ENCODE measurements at regions not wholly inside any gene's neighbourhood (a gene's known extent, or its start where the extent isn't known, plus 50 kb on each side); places are given as distances from the start of the nearest gene placed in this dataset.
A peak's percentile ranks its signal among the peaks of the same experiment; 100 is the strongest.

GRCh38 chr22:26825960-26826935 lies 168.9 kb downstream of the MIAT start:
- Histone ChIP-seq H3K4me2 (ENCODE audit: insufficient read depth, low read length, poor library complexity, severe bottlenecking) (no peak overlapping the region), H2AFZ (ENCODE audit: low read length) (no peak overlapping the region), H3K14ac (ENCODE audit: low read length) (no peak overlapping the region), H3K23ac (ENCODE audit: low read depth, low read length, poor library complexity) (no peak overlapping the region), H3K27ac (replicated peaks; ENCODE audit: low read length) (no peak overlapping the region), H4K8ac (ENCODE audit: low read depth, low read length) (no peak overlapping the region), H3K18ac (ENCODE audit: low read length) (no peak overlapping the region), H3K9me3 (replicated peaks in 1 of 2; ENCODE audit: control insufficient read depth in 2 of 2, insufficient read depth in 1 of 2, low read depth in 1 of 2, low read length in 2 of 2) (no peaks in the 10 kb centered on the region), H3K4me1 (ENCODE audit: control insufficient read depth in 2 of 2, insufficient read depth in 1 of 2, low read depth in 1 of 2, low read length in 2 of 2) (peaks cover 5 to 12% of the 10 kb centered on the region in 2 donors), H2BK12ac (ENCODE audit: low read length) (no peak overlapping the region), H3K9ac (ENCODE audit: low read depth, low read length, poor library complexity) (no peak overlapping the region), H2BK120ac (ENCODE audit: low read depth, low read length) (no peak overlapping the region), H4K91ac (ENCODE audit: low read depth, low read length, poor library complexity) (no peak overlapping the region), H3K4me3 (ENCODE audit: low read length in 2 of 2) (no peak overlapping the region), H2BK15ac (ENCODE audit: low read length) (no peak overlapping the region), H3K36me3 (replicated peaks in 1 of 2; ENCODE audit: control insufficient read depth in 2 of 2, insufficient read depth in 2 of 2, low read length in 2 of 2) (no peaks in the 10 kb centered on the region), H2BK5ac (ENCODE audit: low read length) (no peak overlapping the region), H3K27me3 (ENCODE audit: control insufficient read depth in 3 of 3, insufficient read depth in 3 of 3, low read depth in 1 of 3, low read length in 3 of 3) (no peaks in the 10 kb centered on the region), H3K79me1 (ENCODE audit: low read depth, low read length) (no peaks in the 10 kb centered on the region), H2AK5ac (ENCODE audit: low read depth, low read length) (no peak overlapping the region), H3K4ac (ENCODE audit: low read length) (no peak overlapping the region)
- no peak for DNase-seq (ENCODE audit: low spot score)
- 100% methylated on average over 2 of the region's 10 CpGs; no CpG with 5 or more reads in 1 of the 2 donors for WGBS, 2 donors (ENCODE audit: extremely low coverage in 2 of 2, insufficient read length in 2 of 2, insufficient replicate concordance in 1 of 2)

GRCh38 chr22:26827611-26828010 lies 170.2 kb downstream of the MIAT start:
- H2BK12ac ChIP-seq (ENCODE audit: low read length), result no peak overlapping the region
- no peak overlapping the region for H3K4ac ChIP-seq (ENCODE audit: low read length)
- H3K4me2 ChIP-seq (ENCODE audit: insufficient read depth, low read length, poor library complexity, severe bottlenecking), result no peak overlapping the region
- no CpG with 5 or more reads among the region's 4 CpGs for WGBS, 2 donors (ENCODE audit: extremely low coverage in 2 of 2, insufficient read length in 2 of 2, insufficient replicate concordance in 1 of 2)
- H2AK5ac ChIP-seq (ENCODE audit: low read depth, low read length), result no peak overlapping the region
- H3K9me3 ChIP-seq (replicated peaks in 1 of 2; ENCODE audit: control insufficient read depth in 2 of 2, insufficient read depth in 1 of 2, low read depth in 1 of 2, low read length in 2 of 2), result no peaks in the 10 kb centered on the region
- no peak overlapping the region for H2AFZ ChIP-seq (ENCODE audit: low read length)
- H3K14ac ChIP-seq (ENCODE audit: low read length), result no peak overlapping the region
- H2BK120ac ChIP-seq (ENCODE audit: low read depth, low read length), result no peak overlapping the region
- no peak overlapping the region for H2BK5ac ChIP-seq (ENCODE audit: low read length)
- no peaks in the 10 kb centered on the region for H3K79me1 ChIP-seq (ENCODE audit: low read depth, low read length)
- no peak overlapping the region for H3K4me3 ChIP-seq (ENCODE audit: low read length in 2 of 2)
- H3K23ac ChIP-seq (ENCODE audit: low read depth, low read length, poor library complexity), result no peak overlapping the region
- H3K18ac ChIP-seq (ENCODE audit: low read length), result no peak overlapping the region
- no peak overlapping the region for H4K8ac ChIP-seq (ENCODE audit: low read depth, low read length)
- DNase-seq (ENCODE audit: low spot score), result no peak
- no peak overlapping the region for H3K9ac ChIP-seq (ENCODE audit: low read depth, low read length, poor library complexity)
- no peaks in the 10 kb centered on the region for H3K27me3 ChIP-seq (ENCODE audit: control insufficient read depth in 3 of 3, insufficient read depth in 3 of 3, low read depth in 1 of 3, low read length in 3 of 3)
- H3K36me3 ChIP-seq (replicated peaks in 1 of 2; ENCODE audit: control insufficient read depth in 2 of 2, insufficient read depth in 2 of 2, low read length in 2 of 2), result no peaks in the 10 kb centered on the region
- H3K4me1 ChIP-seq (ENCODE audit: control insufficient read depth in 2 of 2, insufficient read depth in 1 of 2, low read depth in 1 of 2, low read length in 2 of 2), result peaks cover 5 to 12% of the 10 kb centered on the region in 2 donors
- H2BK15ac ChIP-seq (ENCODE audit: low read length), result no peak overlapping the region
- no peak overlapping the region for H3K27ac ChIP-seq (replicated peaks; ENCODE audit: low read length)
- H4K91ac ChIP-seq (ENCODE audit: low read depth, low read length, poor library complexity), result no peak overlapping the region

GRCh38 chr22:26828311-26828710 lies 170.9 kb downstream of the MIAT start:
- Histone ChIP-seq H2BK120ac (ENCODE audit: low read depth, low read length) (no peak overlapping the region), H4K8ac (ENCODE audit: low read depth, low read length) (no peak overlapping the region), H3K14ac (ENCODE audit: low read length) (no peak overlapping the region), H3K18ac (ENCODE audit: low read length) (peak overlapping the region; percentile 11), H4K91ac (ENCODE audit: low read depth, low read length, poor library complexity) (no peak overlapping the region), H2BK12ac (ENCODE audit: low read length) (no peak overlapping the region), H3K79me1 (ENCODE audit: low read depth, low read length) (no peaks in the 10 kb centered on the region), H3K27me3 (ENCODE audit: control insufficient read depth in 3 of 3, insufficient read depth in 3 of 3, low read depth in 1 of 3, low read length in 3 of 3) (no peaks in the 10 kb centered on the region), H3K4me1 (ENCODE audit: control insufficient read depth in 2 of 2, insufficient read depth in 1 of 2, low read depth in 1 of 2, low read length in 2 of 2) (peaks cover 5 to 12% of the 10 kb centered on the region in 2 donors), H3K9me3 (replicated peaks in 1 of 2; ENCODE audit: control insufficient read depth in 2 of 2, insufficient read depth in 1 of 2, low read depth in 1 of 2, low read length in 2 of 2) (no peaks in the 10 kb centered on the region), H2AFZ (ENCODE audit: low read length) (no peak overlapping the region), H2BK5ac (ENCODE audit: low read length) (no peak overlapping the region), H3K23ac (ENCODE audit: low read depth, low read length, poor library complexity) (no peak overlapping the region), H3K4me3 (ENCODE audit: low read length in 2 of 2) (no peak overlapping the region), H3K4me2 (ENCODE audit: insufficient read depth, low read length, poor library complexity, severe bottlenecking) (no peak overlapping the region), H2AK5ac (ENCODE audit: low read depth, low read length) (no peak overlapping the region), H3K27ac (replicated peaks; ENCODE audit: low read length) (no peak overlapping the region), H3K9ac (ENCODE audit: low read depth, low read length, poor library complexity) (no peak overlapping the region), H3K4ac (ENCODE audit: low read length) (no peak overlapping the region), H2BK15ac (ENCODE audit: low read length) (no peak overlapping the region), H3K36me3 (replicated peaks in 1 of 2; ENCODE audit: control insufficient read depth in 2 of 2, insufficient read depth in 2 of 2, low read length in 2 of 2) (no peaks in the 10 kb centered on the region)
- DNase-seq (ENCODE audit: low spot score), result no peak
- no CpG with 5 or more reads among the region's 3 CpGs for WGBS, 2 donors (ENCODE audit: extremely low coverage in 2 of 2, insufficient read length in 2 of 2, insufficient replicate concordance in 1 of 2)

GRCh38 chr22:26830837-26831236 lies 173.4 kb downstream of the MIAT start:
- WGBS, 2 donors (ENCODE audit: extremely low coverage in 2 of 2, insufficient read length in 2 of 2, insufficient replicate concordance in 1 of 2), result no CpG with 5 or more reads among the region's 4 CpGs
- Histone ChIP-seq H2AK5ac (ENCODE audit: low read depth, low read length) (no peak overlapping the region), H3K18ac (ENCODE audit: low read length) (no peak overlapping the region), H3K4me3 (ENCODE audit: low read length in 2 of 2) (no peak overlapping the region), H3K4me1 (ENCODE audit: control insufficient read depth in 2 of 2, insufficient read depth in 1 of 2, low read depth in 1 of 2, low read length in 2 of 2) (peaks cover 3 to 12% of the 10 kb centered on the region in 2 donors), H4K91ac (ENCODE audit: low read depth, low read length, poor library complexity) (no peak overlapping the region), H2BK5ac (ENCODE audit: low read length) (no peak overlapping the region), H4K8ac (ENCODE audit: low read depth, low read length) (no peak overlapping the region), H3K4me2 (ENCODE audit: insufficient read depth, low read length, poor library complexity, severe bottlenecking) (no peak overlapping the region), H3K23ac (ENCODE audit: low read depth, low read length, poor library complexity) (no peak overlapping the region), H3K4ac (ENCODE audit: low read length) (no peak overlapping the region), H3K9me3 (replicated peaks in 1 of 2; ENCODE audit: control insufficient read depth in 2 of 2, insufficient read depth in 1 of 2, low read depth in 1 of 2, low read length in 2 of 2) (no peaks in the 10 kb centered on the region), H3K36me3 (replicated peaks in 1 of 2; ENCODE audit: control insufficient read depth in 2 of 2, insufficient read depth in 2 of 2, low read length in 2 of 2) (no peaks in the 10 kb centered on the region), H2BK120ac (ENCODE audit: low read depth, low read length) (no peak overlapping the region), H3K79me1 (ENCODE audit: low read depth, low read length) (no peaks in the 10 kb centered on the region), H3K14ac (ENCODE audit: low read length) (no peak overlapping the region), H3K9ac (ENCODE audit: low read depth, low read length, poor library complexity) (no peak overlapping the region), H3K27ac (replicated peaks; ENCODE audit: low read length) (no peak overlapping the region), H2AFZ (ENCODE audit: low read length) (no peak overlapping the region), H2BK15ac (ENCODE audit: low read length) (no peak overlapping the region), H3K27me3 (ENCODE audit: control insufficient read depth in 3 of 3, insufficient read depth in 3 of 3, low read depth in 1 of 3, low read length in 3 of 3) (no peaks in the 10 kb centered on the region), H2BK12ac (ENCODE audit: low read length) (no peak overlapping the region)
- no peak for DNase-seq (ENCODE audit: low spot score)

All from neuronal stem cell (in vitro differentiated cells).